ENCODE measurements at regions not wholly inside any gene's neighbourhood (a gene's known extent, or its start where the extent isn't known, plus 50 kb on each side); places are given as distances from the start of the nearest gene placed in this dataset.

- ATAC-seq (ENCODE audit: low FRiP score in 2 of 2) (no peak), DNase-seq (no peak)
- H3K4me1 ChIP-seq: peaks cover 0 to 7% (median 2%) of the 10 kb centered on the region in 4 donors
- H3K27me3 ChIP-seq: no peaks in the 10 kb centered on the region
- no peaks in the 10 kb centered on the region for H3K9me3 ChIP-seq
- no peak overlapping the region for H3K27ac ChIP-seq
- no peaks in the 10 kb centered on the region for H3K36me3 ChIP-seq
- no peak for TF ChIP-seq POLR2A (IDR thresholded peaks at IDR 0.05)
- WGBS, 2 donors: 74 to 78% methylated on average over 7 of the region's 7 CpGs
- no peak overlapping the region for H3K4me3 ChIP-seq
These were observed 597.1 kb downstream of the BUD13 start for GRCh38 chr11:116175707-116176106.

GRCh38 chr11:116173941-116174911 lies 598.6 kb downstream of the BUD13 start:
- H3K36me3 ChIP-seq: no peaks in the 10 kb centered on the region
- ATAC-seq (ENCODE audit: low FRiP score in 2 of 2): no peak
- H3K4me1 ChIP-seq: peaks cover 0 to 7% (median 2%) of the 10 kb centered on the region in 4 donors
- 66 to 83% methylated on average over 17 to 20 of the region's 20 CpGs for WGBS, 2 donors
- TF ChIP-seq POLR2AphosphoS5 (IDR thresholded peaks at IDR 0.05): no peak
- TF ChIP-seq POLR2A (IDR thresholded peaks at IDR 0.05): no peak
- no peak for TF ChIP-seq CTCF (IDR thresholded peaks at IDR 0.05)
- TF ChIP-seq EP300 (IDR thresholded peaks at IDR 0.05): no peak
- no peak overlapping the region for H3K4me3 ChIP-seq
- H3K9me3 ChIP-seq: no peaks in the 10 kb centered on the region
- H3K27ac ChIP-seq: no peak overlapping the region
- DNase-seq: no peak
- H3K27me3 ChIP-seq: no peaks in the 10 kb centered on the region

GRCh38 chr11:116173506-116173905 lies 599.3 kb downstream of the BUD13 start:
- peak in 1 of 2 donors; percentile 37 for DNase-seq
- H3K4me1 ChIP-seq: peaks cover 0 to 7% (median 2%) of the 10 kb centered on the region in 4 donors
- TF ChIP-seq POLR2AphosphoS5 (IDR thresholded peaks at IDR 0.05) (no peak), EP300 (IDR thresholded peaks at IDR 0.05) (no peak), POLR2A (IDR thresholded peaks at IDR 0.05) (no peak), CTCF (IDR thresholded peaks at IDR 0.05) (no peak)
- H3K27ac ChIP-seq: no peak overlapping the region
- H3K27me3 ChIP-seq: no peaks in the 10 kb centered on the region
- ATAC-seq (ENCODE audit: low FRiP score in 2 of 2): no peak
- no peaks in the 10 kb centered on the region for H3K36me3 ChIP-seq
- WGBS, 2 donors: 57 to 66% methylated on average over 4 of the region's 4 CpGs
- no peaks in the 10 kb centered on the region for H3K9me3 ChIP-seq
- H3K4me3 ChIP-seq: no peak overlapping the region

GRCh38 chr11:116172851-116173250 lies 599.9 kb downstream of the BUD13 start:
- WGBS, 2 donors: 59 to 79% methylated on average over 2 of the region's 2 CpGs
- Histone ChIP-seq H3K9me3 (no peaks in the 10 kb centered on the region), H3K36me3 (no peaks in the 10 kb centered on the region), H3K27ac (no peak overlapping the region), H3K4me1 (peaks cover 0 to 7% (median 2%) of the 10 kb centered on the region in 4 donors), H3K27me3 (no peaks in the 10 kb centered on the region), H3K4me3 (no peak overlapping the region)
- DNase-seq (no peak), ATAC-seq (ENCODE audit: low FRiP score in 2 of 2) (no peak)
- TF ChIP-seq CTCF (IDR thresholded peaks at IDR 0.05) (no peak), POLR2A (IDR thresholded peaks at IDR 0.05) (no peak), POLR2AphosphoS5 (IDR thresholded peaks at IDR 0.05) (no peak), EP300 (IDR thresholded peaks at IDR 0.05) (no peak)

DNA sequence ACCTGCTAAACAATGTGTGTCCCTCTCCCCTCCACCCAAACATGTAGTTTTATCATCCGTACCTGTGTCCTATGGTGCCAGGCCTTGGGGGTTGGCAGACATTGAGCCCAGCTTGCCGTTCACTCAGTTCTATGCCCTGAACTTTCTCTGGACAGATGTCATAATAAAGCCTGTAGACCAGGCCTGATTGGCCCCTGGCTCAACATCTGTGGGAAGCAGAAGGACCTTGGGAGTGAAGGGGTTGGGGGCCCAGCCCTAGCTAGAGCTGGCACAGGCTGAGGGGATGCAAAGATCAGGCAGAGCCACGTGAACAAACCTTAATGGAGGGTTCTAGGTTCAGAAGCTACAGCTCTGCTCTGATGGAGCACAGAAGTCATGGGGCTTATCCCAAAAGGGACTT lies 600.6 kb downstream of the BUD13 start:
- Histone ChIP-seq H3K27ac (no peak overlapping the region), H3K27me3 (no peaks in the 10 kb centered on the region), H3K4me3 (no peak overlapping the region), H3K36me3 (no peaks in the 10 kb centered on the region), H3K9me3 (no peaks in the 10 kb centered on the region), H3K4me1 (peaks cover 0 to 7% (median 2%) of the 10 kb centered on the region in 4 donors)
- DNase-seq: no peak
- TF ChIP-seq CTCF (IDR thresholded peaks at IDR 0.05) (no peak), EP300 (IDR thresholded peaks at IDR 0.05) (no peak), POLR2A (IDR thresholded peaks at IDR 0.05) (no peak), POLR2AphosphoS5 (IDR thresholded peaks at IDR 0.05) (no peak)
- WGBS, 2 donors: 82 to 91% methylated on average over 3 of the region's 3 CpGs
- no peak for ATAC-seq (ENCODE audit: low FRiP score in 2 of 2)
